SK-MEL-5 (cell line): ENCODE measurements at regions not wholly inside any gene's neighbourhood (a gene's known extent, or its start where the extent isn't known, plus 50 kb on each side); places are given as distances from the start of the nearest gene placed in this dataset.
"Not testable (repeated sequence)": the region's sequence is repeated elsewhere in the genome, so short reads cannot be mapped to it uniquely, and the experiment has no call there.

ENCODE experiments used
- DNase-seq: peaks from one replicate; pipeline ENCODE4 v3.0.0-alpha.2; 2016; ENCODE audit warnings: low read depth, low spot score
- in situ Hi-C: cut with HindIII; loops from 2 replicates; pipeline ENCODE4 v1.10.0; 2016; ENCODE audit warnings: low sequenced_read_pairs, high pct_unique_total_duplicates, low pct_unique_long_range_greater_than_20kb

DNA sequence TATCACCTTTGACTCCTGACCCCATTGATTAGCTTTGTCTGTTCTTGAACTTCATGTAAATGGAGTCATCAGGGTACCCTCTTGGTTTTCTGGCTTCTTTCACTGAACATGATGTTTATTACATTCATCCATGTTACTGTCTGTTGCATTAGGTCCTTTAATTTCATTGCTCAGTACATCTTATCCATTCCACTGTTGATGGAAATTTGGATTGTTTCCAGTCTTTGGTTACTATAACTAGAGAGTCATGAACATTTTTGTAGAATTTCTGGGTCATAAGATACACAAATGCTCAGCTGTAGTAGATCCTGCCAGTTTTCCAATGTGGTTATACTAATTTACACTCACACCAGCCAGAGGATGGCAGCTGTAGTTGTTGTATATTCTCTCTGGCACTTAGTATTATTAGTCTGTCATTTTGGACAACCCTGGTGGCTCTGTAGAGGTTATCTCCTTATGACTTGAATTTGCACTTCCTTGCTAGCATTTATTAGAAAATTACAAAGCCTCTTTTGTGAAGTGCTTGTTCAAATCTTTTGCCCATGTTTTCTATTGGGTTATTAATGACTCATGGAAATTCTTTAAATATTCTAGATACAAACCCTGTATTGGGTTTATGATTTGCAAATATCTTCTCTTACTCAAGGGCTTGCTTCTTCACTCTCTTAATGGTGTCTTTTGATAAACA, 214.7 kb downstream of the BCL2L11 start:
- DNase-seq, in situ Hi-C loops: not testable (repeated sequence)

DNA sequence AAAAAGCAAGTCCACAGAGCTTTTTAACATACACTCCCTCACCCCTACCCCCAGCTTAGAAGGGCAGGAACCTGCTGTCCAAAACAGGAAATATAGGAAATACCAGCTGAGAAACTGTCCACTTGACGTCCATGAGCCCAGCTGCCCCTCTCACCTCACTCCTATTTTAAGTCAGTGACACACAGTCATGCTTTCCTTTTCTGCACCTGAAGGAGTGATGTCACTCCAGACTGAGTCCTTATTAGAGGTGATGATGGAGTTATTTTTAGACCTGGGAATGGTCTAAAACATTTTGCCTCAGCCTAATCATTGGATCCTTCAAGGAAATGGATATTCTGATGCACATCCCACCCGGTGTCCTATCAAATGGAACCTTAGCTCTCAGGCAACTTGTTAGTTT, 217.8 kb downstream of the BCL2L11 start:
- DNase-seq, in situ Hi-C loops: not testable (repeated sequence)

GRCh38 chr2:111339476-111339875, 218.8 kb downstream of the BCL2L11 start:
- DNase-seq, in situ Hi-C loops: not testable (repeated sequence)

GRCh38 chr2:111344590-111344989, 223.9 kb downstream of the BCL2L11 start:
- not testable (repeated sequence) for DNase-seq

GRCh38 chr2:111345439-111345838, 224.7 kb downstream of the BCL2L11 start:
- DNase-seq, in situ Hi-C loops: not testable (repeated sequence)

More at GRCh38 chr2:111344590-111344989, 223.9 kb downstream of the BCL2L11 start:
- in situ Hi-C loops = not testable (repeated sequence)

- in situ Hi-C loops, DNase-seq: not testable (repeated sequence)
Observed at GRCh38 chr2:111346018-111346930, 225.6 kb downstream of the BCL2L11 start.

GRCh38 chr2:111347695-111348094, 227.0 kb downstream of the BCL2L11 start:
- in situ Hi-C loops, DNase-seq: not testable (repeated sequence)

- in situ Hi-C loops, DNase-seq: not testable (repeated sequence)
Observed at GRCh38 chr2:111348316-111348715, 227.6 kb downstream of the BCL2L11 start.

- DNase-seq, in situ Hi-C loops: not testable (repeated sequence)
Observed at GRCh38 chr2:111355022-111355817, 234.5 kb downstream of the BCL2L11 start.

GRCh38 chr2:111355823-111356511, 235.3 kb downstream of the BCL2L11 start:
- in situ Hi-C loops, DNase-seq: not testable (repeated sequence)

GRCh38 chr2:111356512-111357031, 235.9 kb downstream of the BCL2L11 start:
- in situ Hi-C loops, DNase-seq: not testable (repeated sequence)

GRCh38 chr2:111365986-111366640, 245.4 kb downstream of the BCL2L11 start:
- DNase-seq, in situ Hi-C loops: not testable (repeated sequence)

- in situ Hi-C loops, DNase-seq: not testable (repeated sequence)
Observed at GRCh38 chr2:111366641-111367029, 245.9 kb downstream of the BCL2L11 start.

- DNase-seq, in situ Hi-C loops: not testable (repeated sequence)
Observed at GRCh38 chr2:111367080-111367479, 246.4 kb downstream of the BCL2L11 start.

- in situ Hi-C loops, DNase-seq: not testable (repeated sequence)
Observed at GRCh38 chr2:111367871-111368270, 247.2 kb downstream of the BCL2L11 start.

GRCh38 chr2:111368288-111368687, 247.6 kb downstream of the BCL2L11 start:
- in situ Hi-C loops, DNase-seq: not testable (repeated sequence)
